Activated T-cell treated with anti-CD3 and anti-CD28 coated beads, Interleukin-2, amount 50 U/mL, for 1 hour (primary cell): ENCODE measurements at regions not wholly inside any gene's neighbourhood (a gene's known extent, or its start where the extent isn't known, plus 50 kb on each side); places are given as distances from the start of the nearest gene placed in this dataset.
A peak's percentile ranks its signal among the peaks of the same experiment; 100 is the strongest.

Experiments
- DNase-seq: peaks from one replicate; pipeline ENCODE4 v3.0.0-alpha.2; 2020

DNA sequence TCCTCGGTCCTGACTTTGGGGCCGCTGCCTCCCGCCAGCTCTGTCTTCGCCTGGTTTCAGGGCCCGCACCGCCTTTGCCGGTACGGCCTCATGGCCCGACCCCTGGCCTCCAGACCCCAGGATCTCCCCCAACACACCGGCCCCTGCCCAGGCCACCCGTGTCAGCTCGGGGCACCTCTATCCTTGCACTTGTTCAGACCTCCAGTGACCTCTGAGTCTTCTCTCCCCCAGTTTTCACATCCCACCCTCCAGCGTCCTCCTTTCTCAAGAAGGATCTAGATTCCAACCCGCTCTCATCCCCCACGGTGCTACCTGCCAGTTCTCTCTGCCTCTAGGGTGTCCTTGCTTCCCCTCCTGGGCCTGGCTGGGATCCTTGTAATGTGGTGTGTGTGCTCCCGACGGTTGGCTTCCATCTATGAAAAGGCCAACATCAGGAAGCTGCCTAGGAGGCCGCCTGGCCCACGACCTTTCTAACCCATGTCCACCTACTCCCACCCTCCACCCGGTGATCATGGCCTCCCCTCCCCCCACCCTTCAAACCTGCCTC, 61.1 kb downstream of the SPATA31C2 start:
- no peak for DNase-seq

DNA sequence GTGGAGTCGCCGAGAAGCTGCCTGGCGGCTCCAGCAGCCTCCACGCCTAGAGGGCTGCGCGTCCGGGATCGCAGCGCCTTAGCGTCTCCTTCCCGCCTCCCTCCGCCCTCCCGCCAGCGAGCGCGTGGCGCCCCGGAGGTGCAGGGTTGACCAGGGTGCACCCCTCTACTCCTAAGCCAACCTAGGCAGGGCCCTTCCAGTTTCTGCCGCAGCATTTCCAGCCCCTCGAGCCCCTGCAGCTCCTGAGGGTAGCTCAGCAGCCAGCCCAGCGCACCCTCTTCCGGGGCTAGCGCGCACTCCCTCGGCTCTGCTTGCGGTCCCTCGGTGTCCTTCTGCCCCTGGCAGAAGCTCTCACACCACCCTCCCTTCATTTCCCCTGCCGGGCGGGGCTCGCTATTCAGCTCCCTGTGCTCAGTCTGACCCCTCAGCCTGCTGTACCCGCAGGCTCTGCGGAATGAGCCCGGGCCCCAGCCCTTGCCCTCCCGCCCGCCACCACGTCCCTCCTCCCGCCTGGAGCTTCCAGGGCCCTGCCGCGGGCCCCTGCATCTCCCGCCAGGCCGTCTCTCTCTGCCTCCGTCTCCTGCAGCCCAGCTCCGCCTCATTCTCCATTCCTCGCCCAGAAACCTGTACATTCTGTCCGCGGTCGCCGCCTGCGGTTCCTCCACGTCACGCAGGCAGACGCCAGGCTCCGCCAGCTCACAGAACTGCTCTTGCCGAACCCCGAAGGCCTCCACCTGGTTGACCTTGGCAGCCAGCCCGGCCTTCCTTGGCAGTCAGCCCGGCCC, 61.8 kb downstream of the SPATA31C2 start:
- DNase-seq: peak; percentile 27

DNA sequence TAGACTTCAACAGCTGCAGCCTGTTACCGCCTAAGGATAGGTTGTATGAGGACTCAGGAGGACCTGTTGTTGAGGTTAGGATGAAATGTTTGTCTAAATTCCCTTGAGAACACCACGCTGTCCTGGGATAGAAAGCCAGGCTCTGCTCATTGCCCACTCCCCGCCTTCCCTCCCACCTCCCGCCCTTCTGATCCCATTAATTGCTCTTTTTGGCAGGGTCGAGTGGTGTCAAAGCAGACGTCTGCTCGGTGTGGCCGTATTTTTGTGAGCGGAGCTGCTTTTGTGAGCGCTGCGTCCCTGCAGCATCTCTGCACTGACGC, 62.3 kb downstream of the SPATA31C2 start:
- DNase-seq: no peak

DNA sequence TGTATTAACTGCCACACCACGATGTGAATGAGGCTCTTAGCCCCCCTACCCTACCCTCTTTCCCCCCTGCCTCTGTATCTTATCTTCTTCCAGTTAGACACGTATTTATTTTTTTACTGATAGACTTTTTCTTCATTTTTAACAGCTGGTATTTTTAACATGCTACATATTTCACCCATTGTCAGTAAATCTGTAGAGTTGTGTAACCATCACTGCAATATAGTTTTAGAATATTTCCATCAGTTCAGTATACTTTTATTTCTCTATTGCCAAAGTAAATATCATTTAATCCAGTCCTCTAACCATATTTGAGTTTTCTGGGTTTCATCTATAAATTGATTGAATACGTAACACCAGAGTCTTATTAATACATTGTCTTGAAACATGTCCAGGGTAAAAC, 62.8 kb downstream of the SPATA31C2 start:
- no peak for DNase-seq

DNA sequence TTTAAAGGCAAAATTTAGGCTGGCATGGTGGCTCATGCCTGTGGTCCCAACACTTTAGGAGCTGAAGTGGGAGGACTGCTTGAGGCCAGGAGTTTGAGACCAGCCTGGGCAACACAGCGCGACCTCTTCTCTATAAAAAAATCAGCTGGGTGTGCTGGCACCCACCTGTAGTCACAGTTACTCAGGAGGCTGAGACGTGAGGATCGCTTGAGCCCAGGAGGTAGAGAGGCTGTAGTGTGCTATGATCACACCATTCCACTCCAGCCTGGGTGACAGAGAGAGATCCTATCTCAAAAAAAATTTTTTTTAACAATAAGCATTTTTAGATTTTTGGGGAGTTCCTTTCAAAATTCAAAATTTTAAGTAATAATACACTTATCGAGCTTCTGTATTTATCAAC, 63.3 kb downstream of the SPATA31C2 start:
- DNase-seq: no peak

DNA sequence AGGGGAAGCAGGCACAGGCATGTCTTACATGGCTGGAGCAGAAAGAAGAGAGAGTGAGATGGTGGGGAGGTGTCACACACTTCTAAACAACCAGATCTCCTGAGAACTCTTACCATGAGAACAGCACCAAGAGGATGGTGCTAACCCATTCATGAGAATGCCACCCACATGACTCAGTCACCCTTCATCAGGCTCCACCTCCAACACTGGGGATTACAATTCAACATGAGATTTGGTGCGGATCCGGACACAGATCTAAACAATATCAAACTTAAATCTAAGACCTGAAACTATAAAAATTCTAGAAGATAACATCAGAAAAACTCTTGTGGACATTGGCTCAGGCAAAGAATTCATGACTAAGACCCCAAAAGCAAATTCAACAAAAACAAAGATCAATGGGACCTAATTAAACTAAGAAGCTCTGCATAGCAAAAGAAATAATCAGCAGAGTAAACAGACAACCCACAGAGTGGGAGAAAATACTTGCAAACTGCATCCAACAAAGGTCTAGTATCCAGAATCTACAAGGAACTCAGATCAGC, 65.4 kb downstream of the SPATA31C2 start:
- no peak for DNase-seq

DNA sequence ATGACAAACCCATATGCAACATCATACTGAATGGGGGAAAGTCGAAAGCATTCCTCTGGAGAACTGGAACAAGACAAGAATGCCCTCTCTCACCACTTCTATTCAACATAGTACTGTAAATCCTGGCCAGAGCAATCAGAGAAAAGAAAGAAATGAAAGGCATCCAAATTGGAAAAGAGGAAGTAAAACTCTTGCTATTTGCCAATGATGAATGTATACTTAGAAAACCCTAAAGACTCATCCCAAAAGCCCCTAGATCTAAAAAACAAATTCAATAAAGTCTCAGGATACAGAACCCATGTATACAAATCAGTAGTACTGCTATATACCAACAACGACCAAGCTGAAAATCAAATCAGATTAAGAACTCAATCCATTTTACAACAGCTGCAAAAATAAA, 66.9 kb downstream of the SPATA31C2 start:
- no peak for DNase-seq

DNA sequence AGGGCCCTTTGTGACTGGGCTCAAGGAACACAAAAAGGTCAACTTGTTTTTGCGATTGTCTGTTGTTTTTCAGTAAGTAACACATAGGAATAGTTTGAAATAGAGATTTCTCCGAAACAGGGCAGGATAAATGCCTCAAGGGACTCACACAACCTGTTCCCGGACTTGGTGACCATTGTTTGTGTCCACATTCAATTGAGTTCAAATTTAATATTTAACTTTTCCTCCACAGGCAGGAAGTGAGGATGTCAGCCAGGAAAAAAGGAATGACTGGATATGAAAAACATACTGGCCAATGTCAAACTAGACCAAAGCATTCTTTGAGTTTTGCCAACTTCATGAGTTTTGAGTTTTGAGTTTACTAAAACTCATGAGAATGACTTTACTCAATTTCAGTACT, 72.7 kb downstream of the SPATA31C2 start:
- no peak for DNase-seq

DNA sequence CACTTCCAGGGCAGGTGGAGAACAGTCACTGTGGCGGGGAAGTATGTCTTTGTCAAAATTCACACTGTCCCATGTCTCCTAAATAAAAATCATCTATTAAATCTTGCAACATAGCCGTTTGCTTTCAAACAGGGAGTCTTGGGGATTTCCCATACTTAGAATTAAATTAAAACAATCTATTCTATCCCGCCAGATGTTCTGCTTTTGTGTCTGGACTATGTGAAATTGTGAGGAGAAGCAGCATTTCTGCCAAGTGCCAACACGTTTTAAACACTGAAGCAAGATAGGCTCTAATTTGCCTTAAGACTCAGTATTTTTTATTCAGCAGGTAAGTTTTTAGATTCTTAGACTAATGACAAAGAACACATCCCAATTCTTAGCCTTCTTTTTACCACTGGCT, 73.7 kb downstream of the SPATA31C2 start:
- no peak for DNase-seq

DNA sequence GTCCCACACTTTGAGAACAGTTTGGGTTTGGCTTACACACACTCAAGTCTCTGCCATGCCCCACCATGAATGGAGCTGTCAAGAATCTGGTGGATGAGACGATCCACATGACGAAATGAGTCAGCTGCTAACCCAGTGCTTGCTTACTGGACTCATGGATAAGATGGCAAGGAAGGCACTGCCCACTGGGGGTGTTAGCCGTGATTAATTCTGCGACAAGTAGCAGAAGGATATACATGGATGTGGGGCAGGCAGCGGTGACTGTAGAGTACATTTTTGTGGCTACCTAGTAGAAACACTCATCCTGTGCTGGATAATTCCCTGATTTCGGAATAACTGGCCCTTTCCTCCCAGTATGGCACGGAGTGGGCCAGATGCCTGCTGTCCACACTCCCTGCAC, 77.5 kb downstream of the SPATA31C2 start:
- no peak for DNase-seq

DNA sequence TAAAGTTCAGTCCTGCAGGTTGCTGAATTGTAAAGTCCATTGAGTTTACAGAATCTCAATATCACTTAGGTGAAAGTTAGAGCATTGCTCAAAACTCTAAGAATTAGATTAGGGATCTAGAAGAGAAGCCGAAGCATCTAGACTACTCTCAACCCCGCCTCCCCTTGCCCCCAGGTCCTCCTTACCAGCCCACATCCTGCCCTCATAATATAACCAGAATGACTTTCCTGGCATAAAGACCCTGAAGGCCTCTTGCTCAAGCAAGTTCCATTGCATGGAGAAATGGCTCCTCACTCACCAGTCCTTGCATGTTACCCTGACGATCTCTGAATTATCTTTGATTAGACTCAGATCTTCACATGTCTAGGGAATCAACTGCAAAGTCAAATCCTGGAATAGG, 78.8 kb downstream of the SPATA31C2 start:
- no peak for DNase-seq

DNA sequence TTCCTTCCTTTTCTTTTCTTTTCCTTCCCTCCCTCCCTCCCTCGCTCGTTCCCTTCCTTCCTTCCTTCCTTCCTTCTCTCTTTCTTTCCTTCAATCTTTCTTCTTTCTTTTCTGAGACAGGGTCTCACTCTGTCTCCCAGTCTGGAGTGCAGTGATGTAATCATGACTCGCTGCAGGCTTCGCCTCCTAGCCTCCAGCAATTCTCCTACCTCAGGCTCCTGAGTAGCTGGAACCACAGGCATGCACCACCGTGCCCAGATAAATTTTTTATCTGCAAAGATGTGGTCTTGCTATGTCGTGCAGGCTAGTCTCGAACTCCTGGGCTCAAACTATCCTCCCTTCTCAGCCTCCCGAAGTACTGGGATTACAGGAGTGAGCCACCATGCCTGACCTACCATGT, 81.4 kb downstream of the SPATA31C2 start:
- DNase-seq: no peak

DNA sequence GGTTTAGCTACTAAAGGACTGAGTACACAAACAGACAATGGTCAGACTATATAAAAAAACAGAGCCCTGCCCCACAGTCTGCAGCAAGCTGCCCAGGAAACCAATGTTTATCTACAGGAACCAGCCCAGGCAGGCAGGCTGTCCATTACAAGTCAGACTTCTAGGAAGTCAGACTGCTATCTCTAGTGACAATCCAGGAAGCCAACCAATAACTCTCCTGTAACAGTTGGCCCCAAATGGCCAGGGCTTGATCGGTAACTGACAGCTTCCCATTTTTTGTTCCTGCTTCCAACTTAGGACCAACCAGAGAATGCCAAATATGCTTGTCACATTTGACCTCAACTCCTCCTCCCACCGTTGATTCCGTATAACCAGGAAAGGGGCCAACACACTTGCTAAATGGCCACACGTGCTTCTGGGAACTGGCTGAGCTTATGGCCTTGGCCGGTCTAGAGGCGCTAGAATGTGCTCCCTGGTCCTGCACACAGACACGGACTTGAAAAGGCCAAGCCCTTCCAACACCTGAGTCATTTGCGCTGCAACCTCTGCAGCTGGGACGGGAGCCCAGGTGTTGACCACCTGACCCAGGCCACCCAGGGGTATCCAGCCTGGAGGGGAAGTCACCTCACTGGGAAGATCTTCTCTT, 79.6 kb upstream of the CDK20 start:
- no peak for DNase-seq

DNA sequence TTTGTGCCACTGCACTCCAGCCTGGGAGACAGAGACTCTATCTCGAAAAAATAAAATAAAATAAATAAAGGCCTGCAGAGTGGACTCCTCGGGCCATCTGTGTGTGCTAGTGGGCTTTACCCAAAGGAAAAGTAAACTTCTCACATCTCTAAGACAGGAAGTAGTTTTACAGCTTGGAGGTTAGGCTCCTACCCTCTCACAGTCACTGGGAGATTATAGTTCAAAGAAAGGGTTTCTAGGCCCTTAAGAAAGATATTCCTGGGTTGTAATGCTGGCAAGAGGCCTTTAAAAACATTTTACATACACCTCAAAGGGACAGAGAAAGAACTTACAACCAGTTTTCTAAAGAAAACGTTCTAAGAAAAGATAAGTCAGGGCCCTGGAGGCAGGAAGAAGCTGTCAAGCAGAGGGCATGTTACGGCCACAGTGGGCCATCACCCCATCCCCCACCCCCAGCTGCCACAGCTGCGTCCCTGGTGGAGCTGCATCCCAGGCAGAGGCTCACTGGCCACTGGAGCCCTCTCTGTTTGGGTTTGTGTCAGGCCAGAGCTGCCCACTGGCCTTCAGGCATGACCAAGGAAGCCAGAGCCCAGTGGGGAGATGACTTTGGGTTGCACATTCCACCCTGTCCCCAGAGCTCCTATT, 78.1 kb upstream of the CDK20 start:
- DNase-seq: no peak

DNA sequence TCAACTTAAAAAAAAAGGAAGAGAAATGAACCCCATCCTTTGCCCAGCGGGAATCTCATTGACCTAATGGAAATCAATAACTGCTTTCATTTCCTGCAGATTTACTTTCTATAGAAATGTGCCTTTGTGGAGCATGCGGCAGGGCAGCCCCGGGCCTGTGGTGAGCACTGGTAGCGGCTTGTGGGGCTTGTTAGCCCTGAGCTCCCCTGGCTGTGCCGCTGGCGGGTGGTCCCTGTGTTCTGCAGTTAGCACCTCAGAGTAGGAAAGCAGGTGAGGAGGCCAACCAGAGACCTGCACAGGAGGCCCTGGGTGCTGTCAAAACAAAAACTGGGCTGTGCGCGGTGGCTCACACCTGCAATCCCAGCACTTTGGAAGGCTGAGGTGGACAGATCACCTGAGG, 76.8 kb upstream of the CDK20 start:
- no peak for DNase-seq

DNA sequence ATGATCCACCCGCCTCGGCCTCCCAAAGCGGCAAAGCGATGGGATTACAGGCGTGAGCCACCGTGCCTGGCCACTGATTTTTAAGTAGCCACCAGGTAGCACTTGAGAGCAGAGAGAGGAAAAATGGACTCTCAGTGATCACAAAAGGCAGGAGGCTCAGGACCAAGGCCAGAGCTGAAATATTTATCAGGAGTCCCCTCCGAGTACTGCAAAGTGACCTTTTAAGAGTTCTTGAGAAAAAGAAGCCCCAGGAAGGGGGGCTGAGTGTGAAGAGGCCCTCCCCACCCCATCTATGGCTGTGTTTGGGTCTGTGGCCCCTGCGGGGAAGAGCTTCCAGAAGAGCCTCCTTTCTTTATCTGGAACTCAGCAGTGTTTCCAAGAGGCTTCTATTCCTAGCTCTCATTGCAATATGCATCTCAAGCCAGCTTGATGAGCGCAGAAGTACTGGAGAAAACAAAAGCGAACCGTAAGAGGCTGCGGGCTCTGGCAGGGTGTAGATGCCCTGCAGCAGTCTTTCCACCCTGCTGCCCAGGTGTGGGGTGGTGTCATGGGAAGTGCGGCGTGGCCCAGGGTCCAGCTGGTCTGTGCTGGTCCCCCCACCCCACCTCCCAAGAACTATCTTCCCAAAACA, 75.5 kb upstream of the CDK20 start:
- DNase-seq: no peak

DNA sequence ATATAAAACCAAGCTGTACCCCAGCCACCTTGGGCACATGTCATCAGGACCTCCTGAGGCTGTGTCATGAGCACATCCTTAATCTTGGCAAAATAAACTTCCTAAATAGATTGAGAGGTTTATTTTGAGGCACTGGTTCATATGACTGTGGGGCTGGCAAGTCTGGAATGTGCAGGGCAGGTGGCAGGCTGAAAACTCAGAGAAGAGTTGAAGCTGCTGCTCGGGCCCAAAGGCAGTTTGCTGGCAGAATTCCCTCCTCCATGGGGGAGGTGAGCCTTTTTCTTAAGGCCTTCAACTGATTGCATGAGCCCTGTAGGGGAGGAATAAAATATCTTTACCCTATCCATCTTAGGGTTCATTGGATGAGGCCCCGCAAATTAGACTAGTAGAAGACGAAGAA, 72.2 kb upstream of the CDK20 start:
- DNase-seq: no peak

DNA sequence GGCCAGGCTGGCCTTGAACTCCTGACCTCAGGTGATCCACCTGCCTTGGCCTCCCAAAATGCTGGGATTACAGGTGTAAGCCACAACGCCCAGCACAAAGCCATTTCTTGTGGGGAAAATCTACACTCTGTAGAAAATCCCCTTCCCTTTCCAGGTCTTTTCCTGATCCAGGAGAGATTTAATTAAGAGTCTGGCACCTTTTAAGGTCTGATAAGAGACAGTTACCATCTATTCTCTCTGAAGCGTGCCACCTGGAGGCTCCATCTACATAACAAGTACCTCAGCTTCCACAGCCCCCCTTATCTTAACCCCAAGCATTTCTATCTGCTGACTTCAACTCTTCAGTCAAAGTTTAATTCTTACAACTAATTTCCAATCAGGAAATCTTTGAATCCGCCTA, 71.4 kb upstream of the CDK20 start:
- DNase-seq: no peak

DNA sequence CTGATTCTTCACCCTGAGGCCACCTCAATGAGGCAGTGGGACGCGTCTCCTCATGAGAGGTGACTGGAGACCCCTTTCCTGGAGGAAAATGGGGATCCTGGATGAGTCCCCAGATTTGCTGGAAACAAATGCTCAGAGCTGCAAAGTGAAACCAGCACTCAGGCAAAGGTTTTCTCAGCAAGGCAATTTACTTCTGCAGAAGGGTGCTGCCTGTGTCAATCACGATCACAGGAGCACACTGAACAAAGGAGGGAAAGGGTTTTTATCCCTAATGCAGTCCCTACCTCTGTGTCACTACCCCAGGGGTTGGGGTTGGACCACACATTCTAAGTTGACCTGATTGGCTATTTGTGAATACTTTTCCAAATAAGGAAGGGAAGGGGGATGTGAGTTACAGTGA, 69.9 kb upstream of the CDK20 start:
- no peak for DNase-seq

DNA sequence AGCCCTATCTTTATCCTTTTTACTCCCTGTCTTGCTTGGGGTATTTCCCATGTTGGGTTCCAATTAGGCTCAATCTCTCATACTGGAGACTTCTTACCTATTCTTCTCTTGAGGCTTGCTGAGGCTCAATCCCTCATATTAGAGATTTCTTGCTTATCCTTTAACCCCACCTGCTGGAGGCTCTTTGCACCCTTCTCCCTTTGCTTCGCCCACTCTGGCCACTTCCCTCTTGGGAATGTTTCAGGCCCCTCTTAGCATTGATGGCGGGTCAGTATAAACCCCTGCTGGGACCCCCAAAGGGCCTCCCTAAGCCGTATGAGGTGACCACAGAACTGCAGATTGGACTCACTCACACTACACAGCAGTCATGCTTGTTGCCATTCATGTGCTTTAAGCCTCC, 69.3 kb upstream of the CDK20 start:
- no peak for DNase-seq

DNA sequence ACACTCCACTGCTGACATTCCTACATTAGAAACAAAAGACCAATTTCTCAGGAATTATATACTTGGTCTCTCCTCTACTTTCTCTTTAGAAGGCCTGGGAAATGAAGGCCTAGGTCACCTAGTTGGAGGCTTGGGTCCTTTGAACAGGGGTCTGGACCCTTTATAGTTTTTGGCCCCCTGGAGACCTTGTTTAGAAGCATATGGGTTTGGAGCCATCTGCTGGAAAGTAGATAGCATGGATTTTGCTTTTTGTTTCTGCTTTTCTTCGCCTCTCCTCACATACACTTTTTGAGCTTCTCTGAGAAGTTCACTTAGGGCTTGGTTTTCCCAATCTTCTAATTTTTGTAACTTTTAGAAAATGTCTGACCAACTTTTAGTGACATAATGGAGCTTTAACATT, 67.1 kb upstream of the CDK20 start:
- no peak for DNase-seq

DNA sequence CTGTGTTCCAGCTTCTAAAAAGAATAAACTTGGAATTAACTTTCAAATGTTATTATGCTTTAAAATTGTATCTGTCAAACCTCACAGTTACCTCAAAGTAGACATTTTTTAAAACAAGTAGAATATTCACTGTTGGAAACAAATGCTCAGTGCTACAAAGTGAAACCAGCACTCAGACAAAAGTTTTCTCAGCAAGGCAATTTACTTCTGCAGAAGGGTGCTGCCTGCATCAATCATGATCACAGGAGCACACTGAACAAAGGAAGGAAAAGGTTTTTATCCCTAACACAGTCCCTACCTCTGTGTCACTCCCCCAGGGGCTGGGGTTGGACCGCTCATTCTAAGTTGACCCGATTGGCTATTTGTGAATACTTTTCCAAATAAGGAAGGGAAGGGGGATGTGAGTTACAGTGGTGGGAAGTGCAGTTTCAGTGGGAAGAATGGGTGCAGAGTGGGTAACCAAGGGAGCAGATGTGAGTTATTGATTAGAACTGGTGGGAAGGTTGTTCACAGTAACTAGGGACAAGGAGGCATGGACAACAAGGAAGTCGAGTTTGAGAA, 63.0 kb upstream of the CDK20 start:
- no peak for DNase-seq

DNA sequence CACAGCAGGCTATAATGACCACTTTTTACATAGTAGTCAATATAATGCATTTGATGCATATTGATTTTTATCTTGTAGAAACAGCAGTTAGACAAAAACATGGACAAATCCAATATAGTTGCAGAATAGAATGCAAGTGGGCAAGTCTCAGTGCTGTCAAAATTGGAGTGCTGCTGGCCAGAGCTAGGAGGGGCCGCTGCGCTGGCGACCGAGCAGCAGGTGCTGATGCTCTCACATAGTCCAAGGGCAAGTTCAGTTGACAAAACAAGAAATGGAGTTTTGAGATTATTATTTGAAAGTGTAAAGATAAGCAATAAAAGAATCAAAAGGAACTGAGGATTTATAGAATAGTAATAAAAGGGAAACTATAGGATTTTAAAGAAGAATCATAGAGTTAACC, 60.6 kb upstream of the CDK20 start:
- DNase-seq: no peak
